GM04504 (cell line): ENCODE measurements at regions not wholly inside any gene's neighbourhood (a gene's known extent, or its start where the extent isn't known, plus 50 kb on each side); places are given as distances from the start of the nearest gene placed in this dataset.
"Not testable (repeated sequence)": the region's sequence is repeated elsewhere in the genome, so short reads cannot be mapped to it uniquely, and the experiment has no call there.

Source experiments
- DNase-seq: peaks from one replicate; pipeline ENCODE4 v3.0.0-alpha.2; 2012; ENCODE audit warnings: low read depth

DNA sequence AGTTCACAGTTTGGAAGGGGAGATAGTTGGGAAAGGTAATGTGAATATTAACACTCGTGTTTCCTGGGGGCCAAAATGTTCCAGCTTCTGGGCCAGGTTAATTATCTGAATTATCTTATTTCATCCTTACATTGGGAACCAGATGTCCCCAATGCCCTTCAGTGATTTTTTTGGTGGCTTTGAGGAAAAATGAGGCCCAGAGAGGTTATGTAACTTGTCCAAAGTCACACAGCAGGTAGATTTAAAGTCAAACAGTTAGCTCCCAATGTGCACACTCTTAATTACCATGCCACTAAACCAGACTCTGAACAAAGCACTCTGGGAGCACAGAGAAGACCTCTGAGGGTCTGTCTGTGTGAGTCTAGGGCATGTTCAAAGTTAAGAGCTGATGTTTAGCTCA is 259.9 kb upstream of the PLGLB2 start:
- not testable (repeated sequence) for DNase-seq

- not testable (repeated sequence) for DNase-seq
These were observed 258.9 kb upstream of the PLGLB2 start for GRCh38 chr2:87488991-87489390.

- DNase-seq = not testable (repeated sequence)
These were observed 253.0 kb upstream of the PLGLB2 start for GRCh38 chr2:87494846-87495245.

DNA sequence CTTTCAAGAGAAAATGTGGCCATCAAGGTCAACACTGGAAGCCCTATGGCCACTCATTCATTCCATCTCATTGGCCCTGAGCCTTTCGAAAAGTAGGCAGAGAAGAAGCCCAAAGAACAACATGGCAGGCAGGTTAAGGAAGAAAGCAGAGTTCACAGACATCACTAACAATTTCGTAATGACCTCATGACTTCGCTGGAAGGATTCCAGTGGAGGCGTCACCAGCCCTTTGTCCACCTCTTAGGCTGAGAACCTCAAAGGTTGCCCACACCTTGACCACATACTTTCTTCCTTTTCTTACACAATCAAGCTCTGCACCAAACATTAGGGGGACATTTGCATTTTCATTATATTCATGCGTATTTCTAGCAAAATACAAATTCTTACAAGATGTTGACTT is 252.4 kb upstream of the PLGLB2 start:
- DNase-seq = not testable (repeated sequence)

- peak; percentile 6 for DNase-seq
These were observed 251.6 kb upstream of the PLGLB2 start for GRCh38 chr2:87496036-87497006.

- DNase-seq = not testable (repeated sequence)
These were observed 250.8 kb upstream of the PLGLB2 start for GRCh38 chr2:87497135-87497534.

- not testable (repeated sequence) for DNase-seq
These were observed 250.2 kb upstream of the PLGLB2 start for GRCh38 chr2:87497700-87498099.

DNA sequence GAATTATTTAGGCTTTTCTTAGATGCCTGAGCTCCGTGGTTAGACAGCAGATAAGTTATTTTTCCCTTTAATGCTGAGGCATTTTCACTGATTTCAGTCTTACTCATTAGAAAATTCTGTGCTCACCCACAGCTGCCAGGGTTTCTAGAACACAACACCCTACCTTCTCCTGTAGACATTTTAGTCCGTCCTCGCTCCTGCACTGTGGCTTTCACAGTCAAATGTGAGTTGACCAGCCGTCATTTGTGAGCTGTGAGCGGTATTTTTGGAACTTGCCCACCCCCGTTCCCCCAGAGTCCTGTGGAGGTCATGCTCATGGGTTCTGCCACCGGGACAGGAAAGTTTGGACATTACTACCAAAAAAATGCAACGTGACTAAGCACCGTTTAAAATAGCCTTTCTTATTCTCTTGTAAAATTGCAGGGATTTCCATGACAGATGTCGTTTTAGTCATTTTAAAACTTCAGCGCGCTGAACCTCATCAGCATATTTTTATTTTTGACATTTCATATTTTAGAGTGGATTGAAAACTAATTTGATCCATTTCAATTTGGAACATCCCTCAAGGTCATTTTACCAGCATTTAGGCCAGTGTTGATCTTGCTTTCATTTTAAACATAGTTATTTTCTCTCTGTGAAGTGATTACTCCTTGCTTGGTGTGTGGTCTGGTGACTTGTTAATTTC is 249.6 kb upstream of the PLGLB2 start:
- DNase-seq = not testable (repeated sequence)

DNA sequence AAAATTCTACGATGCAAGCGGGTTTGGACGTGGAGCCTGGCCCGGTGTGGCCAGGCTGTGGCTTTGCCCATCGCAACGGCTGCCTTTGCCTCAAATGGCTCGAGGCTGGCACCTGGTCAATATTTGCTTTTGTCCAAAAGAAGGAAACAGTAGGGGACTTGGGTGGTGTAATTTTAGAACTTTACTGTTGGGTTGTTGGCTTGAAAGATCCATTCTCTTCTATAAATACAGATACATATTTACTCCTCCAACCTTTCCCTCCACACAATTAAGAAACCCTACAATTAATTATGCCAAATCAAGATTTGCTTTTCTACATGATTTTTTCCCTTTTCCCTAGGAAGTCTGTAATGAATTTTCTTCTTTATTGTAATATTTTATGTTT is 249.0 kb upstream of the PLGLB2 start:
- DNase-seq = not testable (repeated sequence)

DNA sequence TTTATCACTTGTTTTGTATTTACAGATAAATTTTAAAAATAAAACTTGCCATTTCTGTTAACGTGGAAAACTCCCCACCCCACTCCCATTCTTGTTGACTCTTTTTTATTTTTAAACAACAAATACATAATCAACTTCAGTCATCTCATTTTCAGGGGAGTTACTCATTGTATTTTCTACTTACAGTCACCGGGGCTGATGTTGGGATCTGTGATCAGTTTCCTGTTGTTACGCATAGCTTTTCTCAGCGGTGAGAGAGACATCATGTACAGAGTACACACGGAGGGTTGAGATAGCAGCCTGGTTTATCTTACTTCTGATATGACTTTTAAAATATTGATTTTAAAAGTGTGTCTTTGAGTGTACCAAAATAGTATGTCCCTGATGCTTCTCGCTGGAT is 248.0 kb upstream of the PLGLB2 start:
- not testable (repeated sequence) for DNase-seq

DNA sequence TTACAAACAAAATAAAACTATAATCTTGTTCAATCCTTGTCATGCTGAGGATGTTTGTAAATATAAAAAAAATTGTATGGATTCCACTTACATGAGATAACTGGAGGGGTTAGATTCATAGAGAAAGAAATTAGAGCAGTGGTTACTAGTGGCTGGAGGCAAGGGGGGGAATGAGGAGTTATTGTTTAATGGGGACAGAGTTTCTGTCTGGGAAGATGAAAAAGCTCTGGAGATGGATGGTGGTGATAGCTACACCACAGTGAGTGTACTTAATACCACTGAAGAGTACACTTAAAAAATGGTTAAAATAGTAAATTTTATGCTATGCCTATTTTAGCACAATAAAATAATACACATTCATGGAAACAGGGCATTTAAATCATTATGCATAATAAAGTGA is 247.5 kb upstream of the PLGLB2 start:
- DNase-seq = not testable (repeated sequence)

- DNase-seq = not testable (repeated sequence)
These were observed 246.9 kb upstream of the PLGLB2 start for GRCh38 chr2:87500951-87501350.

DNA sequence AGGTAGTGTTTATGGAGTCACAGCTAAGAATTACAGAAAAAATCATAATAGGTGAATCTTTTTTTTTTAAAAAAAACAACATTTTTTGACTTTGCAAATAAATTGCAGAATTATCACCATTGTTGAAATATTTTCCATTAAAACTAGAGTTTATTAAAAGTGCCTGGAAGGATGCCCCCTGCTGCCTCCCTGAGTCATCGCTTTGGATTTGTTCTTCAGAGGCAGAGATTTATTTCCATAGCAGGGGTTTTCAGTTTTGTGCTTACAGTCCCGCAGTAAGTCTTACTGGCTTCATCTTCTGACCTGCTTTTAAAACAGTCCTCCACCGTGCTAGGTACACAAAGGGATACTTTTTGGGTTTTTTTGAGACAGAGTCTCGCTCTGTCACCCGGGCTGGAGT is 244.9 kb upstream of the PLGLB2 start:
- DNase-seq = not testable (repeated sequence)

DNA sequence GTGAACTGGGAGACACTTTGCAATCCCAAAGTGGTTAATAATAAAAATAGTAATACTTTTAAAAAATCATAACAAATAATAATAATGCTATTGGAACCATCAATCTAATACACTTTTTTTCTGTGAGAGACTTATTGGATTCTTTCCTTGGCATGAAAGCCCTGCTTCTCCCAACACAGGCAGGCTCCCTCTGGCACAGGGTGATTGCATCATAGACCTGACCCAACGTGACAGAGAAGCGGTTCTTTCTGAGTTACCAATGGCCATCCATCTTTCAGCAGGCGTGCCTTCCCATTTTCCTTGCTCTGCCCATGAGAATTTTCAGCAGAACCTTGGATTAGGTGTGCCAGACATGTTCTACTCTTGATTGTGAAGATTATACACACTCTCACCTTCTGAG is 242.6 kb upstream of the PLGLB2 start:
- not testable (repeated sequence) for DNase-seq

GRCh38 chr2:87505909-87506308 is 242.0 kb upstream of the PLGLB2 start:
- not testable (repeated sequence) for DNase-seq

GRCh38 chr2:87507378-87508348 is 240.2 kb upstream of the PLGLB2 start:
- DNase-seq = not testable (repeated sequence)

DNA sequence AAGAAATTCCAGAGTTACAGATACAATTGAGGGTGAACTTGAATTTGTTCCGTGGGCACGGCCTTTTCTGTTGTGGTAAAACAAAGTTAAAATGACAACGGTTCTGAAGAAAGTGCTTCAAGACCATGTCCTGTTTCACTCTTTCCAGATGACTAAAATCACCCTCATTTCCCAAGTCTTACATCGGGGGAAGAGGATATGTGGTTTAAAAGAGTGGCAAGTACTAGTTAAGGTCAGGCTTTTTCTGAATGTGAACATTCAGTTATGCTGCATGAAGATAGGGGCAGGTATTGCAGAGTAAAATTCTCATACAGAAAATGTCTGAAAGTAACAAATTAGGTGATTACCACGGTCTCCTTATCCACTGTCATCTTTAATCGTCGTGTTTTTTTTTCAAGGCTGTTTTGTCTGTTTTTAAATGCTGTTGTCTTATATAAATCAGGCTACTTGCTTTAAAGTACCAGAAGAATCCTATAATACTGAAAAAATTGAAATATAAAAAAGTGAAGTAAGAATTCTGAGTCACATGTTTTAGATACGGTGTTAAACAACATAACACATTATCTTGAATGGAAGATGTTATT is 236.6 kb upstream of the PLGLB2 start:
- DNase-seq = not testable (repeated sequence)

DNA sequence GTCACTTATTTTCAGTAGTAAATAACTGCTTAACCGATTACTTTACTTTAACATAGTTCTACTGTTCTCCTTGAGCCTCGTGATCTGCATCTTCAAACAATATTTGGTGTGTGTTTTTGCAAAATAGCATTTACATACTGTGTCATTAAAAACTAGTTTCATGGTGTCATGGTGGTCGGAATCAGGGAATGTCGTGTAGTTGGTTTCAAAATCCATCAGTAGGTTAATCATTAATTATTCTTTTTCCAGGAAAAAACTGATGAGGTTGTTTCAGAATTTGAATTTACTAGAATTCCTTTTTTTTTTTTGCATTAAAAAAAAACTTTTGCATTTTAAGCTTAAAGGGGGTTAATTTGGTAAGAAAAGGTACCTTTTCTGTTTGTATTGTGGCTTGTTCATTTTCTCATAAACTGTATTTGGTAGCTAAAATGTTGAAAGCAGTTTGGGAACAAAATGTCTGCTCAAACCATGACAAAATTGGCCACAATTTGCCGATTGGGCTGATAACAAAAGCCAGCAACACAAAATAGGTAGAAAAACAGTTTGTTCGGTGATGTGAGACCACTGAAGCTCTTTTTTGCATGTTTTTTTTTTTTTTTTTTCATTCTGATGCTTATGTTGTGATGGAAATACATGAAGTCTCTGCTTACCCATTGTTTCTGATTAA is 234.9 kb upstream of the PLGLB2 start:
- not testable (repeated sequence) for DNase-seq

DNA sequence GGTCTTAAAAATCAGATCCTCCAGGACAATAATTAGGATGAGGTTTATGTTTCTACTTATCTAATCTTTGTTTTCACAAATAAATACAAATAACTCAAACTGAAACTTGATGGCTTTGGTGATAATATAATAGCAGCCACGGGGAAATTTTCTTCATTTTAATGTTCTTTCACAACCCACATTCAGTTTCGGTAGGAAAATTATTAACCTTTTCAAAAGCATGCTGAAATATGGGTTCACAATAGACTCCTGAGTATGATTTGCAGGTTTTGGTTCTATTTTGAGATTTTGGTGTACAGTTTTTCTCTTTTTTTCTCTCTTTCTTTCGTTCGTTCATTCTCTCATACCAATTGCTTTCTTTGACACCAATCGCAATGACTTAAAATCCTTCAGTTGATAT is 233.9 kb upstream of the PLGLB2 start:
- not testable (repeated sequence) for DNase-seq

- DNase-seq = not testable (repeated sequence)
These were observed 233.4 kb upstream of the PLGLB2 start for GRCh38 chr2:87514515-87514914.

DNA sequence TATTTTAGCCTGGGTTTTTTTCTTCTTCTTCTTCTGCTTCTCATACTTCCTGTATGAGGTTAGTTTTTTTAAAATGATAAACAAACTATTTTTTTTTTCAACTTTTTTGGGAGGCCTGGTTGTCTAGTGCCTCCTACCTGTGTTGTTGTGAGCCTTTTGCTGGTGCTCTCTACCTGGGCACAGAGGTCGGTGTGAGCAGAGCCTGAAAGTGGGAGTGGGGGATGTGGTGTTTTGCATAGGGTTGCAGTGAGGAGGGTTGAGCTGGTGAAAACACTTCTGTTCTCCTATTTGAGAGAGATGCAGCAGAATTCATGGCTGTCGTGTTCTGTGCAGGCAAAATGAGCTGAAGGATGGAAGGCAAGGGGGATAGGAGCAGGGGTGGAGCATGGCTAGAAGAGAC is 232.7 kb upstream of the PLGLB2 start:
- DNase-seq = not testable (repeated sequence)
